T47D (cell line): ENCODE measurements at regions not wholly inside any gene's neighbourhood (a gene's known extent, or its start where the extent isn't known, plus 50 kb on each side); places are given as distances from the start of the nearest gene placed in this dataset.
"Not testable (repeated sequence)": the region's sequence is repeated elsewhere in the genome, so short reads cannot be mapped to it uniquely, and the experiment has no call there.

ENCODE experiments used
- DNase-seq, 2 experiments: peaks; one replicate each; pipeline versions ENCODE4 v3.0.0 to v3.0.0-alpha.2; 2011 to 2012; ENCODE audit warnings: low read depth in 1 of 2, low spot score in 1 of 2
- JUND ChIP-seq: IDR thresholded peaks from 2 replicates; pipeline ENCODE4 v1.6.1; 2012; ENCODE audit warnings: low read depth
- in situ Hi-C: cut with HindIII; loops from 2 replicates; pipeline ENCODE4 v1.10.0; 2016; ENCODE audit warnings: low sequenced_read_pairs, low pct_unique_long_range_greater_than_20kb

GRCh38 chr11:116689413-116690127, 83.2 kb downstream of the BUD13 start:
- no peak for DNase-seq
- no peak for TF ChIP-seq JUND
- in situ Hi-C loops = no loop called here

GRCh38 chr11:116688202-116688540, 84.6 kb downstream of the BUD13 start:
- in situ Hi-C loops = no loop called here
- no peak for TF ChIP-seq JUND
- DNase-seq = no peak

GRCh38 chr11:116687458-116688201, 85.2 kb downstream of the BUD13 start:
- TF ChIP-seq JUND = no peak
- in situ Hi-C loops = no loop called here
- no peak for DNase-seq

- in situ Hi-C loops = no loop called here
- no peak for DNase-seq
- TF ChIP-seq JUND = no peak
These were observed 85.9 kb downstream of the BUD13 start for GRCh38 chr11:116686866-116687265.

GRCh38 chr11:116683982-116684381, 88.8 kb downstream of the BUD13 start:
- no peak for DNase-seq
- in situ Hi-C loops = no loop called here
- TF ChIP-seq JUND = no peak

GRCh38 chr11:116680349-116681125, 92.2 kb downstream of the BUD13 start:
- in situ Hi-C loops = no loop called here
- no peak for TF ChIP-seq JUND
- DNase-seq = no peak

GRCh38 chr11:116678887-116679286, 93.9 kb downstream of the BUD13 start:
- in situ Hi-C loops = no loop called here
- DNase-seq = no peak
- TF ChIP-seq JUND = no peak

GRCh38 chr11:116667318-116667717, 105.5 kb downstream of the BUD13 start:
- in situ Hi-C loops, DNase-seq: not testable (repeated sequence)

GRCh38 chr11:116666673-116667249, 106.0 kb downstream of the BUD13 start:
- DNase-seq, in situ Hi-C loops: not testable (repeated sequence)

- in situ Hi-C loops = no loop called here
These were observed 107.3 kb downstream of the BUD13 start for GRCh38 chr11:116665523-116665922.

GRCh38 chr11:116661056-116661455, 111.7 kb downstream of the BUD13 start:
- no peak for TF ChIP-seq JUND
- no peak for DNase-seq
- in situ Hi-C loops = no loop called here

More at GRCh38 chr11:116665523-116665922, 107.3 kb downstream of the BUD13 start:
- no peak for TF ChIP-seq JUND
- no peak for DNase-seq

GRCh38 chr11:116660011-116660410, 112.8 kb downstream of the BUD13 start:
- TF ChIP-seq JUND = no peak
- in situ Hi-C loops = no loop called here
- no peak for DNase-seq

- in situ Hi-C loops = no loop called here
- DNase-seq = no peak
- no peak for TF ChIP-seq JUND
These were observed 113.8 kb downstream of the BUD13 start for GRCh38 chr11:116658876-116659535.
